NT2/D1 (cell line): ENCODE measurements at regions not wholly inside any gene's neighbourhood (a gene's known extent, or its start where the extent isn't known, plus 50 kb on each side); places are given as distances from the start of the nearest gene placed in this dataset.

Experiments used
- SUZ12 ChIP-seq: IDR thresholded peaks from 2 replicates; pipeline ENCODE4 v1.6.1; 2011; ENCODE audit not compliant: insufficient read length, insufficient read depth; ENCODE audit errors: extremely low read depth
- YY1 ChIP-seq: IDR thresholded peaks from 2 replicates; pipeline ENCODE4 v1.6.1; 2011; ENCODE audit not compliant: insufficient read length, insufficient read depth
- ZNF274 ChIP-seq: IDR thresholded peaks from 2 replicates; pipeline ENCODE4 v1.6.1; 2011; ENCODE audit warnings: mild to moderate bottlenecking, low read depth, low read length

GRCh38 chr21:27759091-27759659 is 792.3 kb upstream of the ADAMTS5 start:
- TF ChIP-seq ZNF274 = no peak
- TF ChIP-seq SUZ12 = no peak
- TF ChIP-seq YY1 = no peak
